ENCODE measurements at regions not wholly inside any gene's neighbourhood (a gene's known extent, or its start where the extent isn't known, plus 50 kb on each side); places are given as distances from the start of the nearest gene placed in this dataset.

GRCh38 chr1:228849011-228849541, 113.8 kb downstream of the RHOU start:
- Mint-ChIP-seq H3K9me3 (no peaks in the 10 kb centered on the region), H3K4me1 (ENCODE audit: low read depth) (no peaks in the 10 kb centered on the region), H3K4me3 (no peak overlapping the region), H3K27me3 (ENCODE audit: low read depth) (peaks cover 18% of the 10 kb centered on the region), H3K27ac (no peak overlapping the region), H3K36me3 (ENCODE audit: low read depth) (no peaks in the 10 kb centered on the region)

- no peaks in the 10 kb centered on the region for H3K9me3 Mint-ChIP-seq
- H3K27ac Mint-ChIP-seq = no peak overlapping the region
- no peak overlapping the region for H3K4me3 Mint-ChIP-seq
- no peaks in the 10 kb centered on the region for H3K36me3 Mint-ChIP-seq (ENCODE audit: low read depth)
- H3K27me3 Mint-ChIP-seq (ENCODE audit: low read depth) = peaks cover 22% of the 10 kb centered on the region
- H3K4me1 Mint-ChIP-seq (ENCODE audit: low read depth) = no peaks in the 10 kb centered on the region
These were observed 115.1 kb downstream of the RHOU start for GRCh38 chr1:228850141-228851100.

- Mint-ChIP-seq H3K4me3 (no peak overlapping the region), H3K4me1 (ENCODE audit: low read depth) (no peaks in the 10 kb centered on the region), H3K27me3 (ENCODE audit: low read depth) (peaks cover 30% of the 10 kb centered on the region), H3K36me3 (ENCODE audit: low read depth) (no peaks in the 10 kb centered on the region), H3K27ac (no peak overlapping the region), H3K9me3 (no peaks in the 10 kb centered on the region)
These were observed 115.9 kb downstream of the RHOU start for GRCh38 chr1:228851193-228851592.

- no peaks in the 10 kb centered on the region for H3K36me3 Mint-ChIP-seq (ENCODE audit: low read depth)
- no peak overlapping the region for H3K4me3 Mint-ChIP-seq
- H3K27ac Mint-ChIP-seq = no peak overlapping the region
- no peaks in the 10 kb centered on the region for H3K9me3 Mint-ChIP-seq
- no peaks in the 10 kb centered on the region for H3K4me1 Mint-ChIP-seq (ENCODE audit: low read depth)
- peaks cover 34% of the 10 kb centered on the region for H3K27me3 Mint-ChIP-seq (ENCODE audit: low read depth)
These were observed 116.3 kb downstream of the RHOU start for GRCh38 chr1:228851618-228852017.

- no peak overlapping the region for H3K27ac Mint-ChIP-seq
- no peak overlapping the region for H3K4me3 Mint-ChIP-seq
- H3K9me3 Mint-ChIP-seq = no peaks in the 10 kb centered on the region
- no peaks in the 10 kb centered on the region for H3K4me1 Mint-ChIP-seq (ENCODE audit: low read depth)
- H3K27me3 Mint-ChIP-seq (ENCODE audit: low read depth) = peaks cover 38% of the 10 kb centered on the region
- H3K36me3 Mint-ChIP-seq (ENCODE audit: low read depth) = no peaks in the 10 kb centered on the region
These were observed 116.7 kb downstream of the RHOU start for GRCh38 chr1:228852024-228852423.

GRCh38 chr1:228852511-228853088, 117.3 kb downstream of the RHOU start:
- no peak overlapping the region for H3K4me3 Mint-ChIP-seq
- H3K27ac Mint-ChIP-seq = no peak overlapping the region
- no peaks in the 10 kb centered on the region for H3K4me1 Mint-ChIP-seq (ENCODE audit: low read depth)
- H3K36me3 Mint-ChIP-seq (ENCODE audit: low read depth) = no peaks in the 10 kb centered on the region
- no peaks in the 10 kb centered on the region for H3K9me3 Mint-ChIP-seq
- H3K27me3 Mint-ChIP-seq (ENCODE audit: low read depth) = peaks cover 38% of the 10 kb centered on the region

- no peaks in the 10 kb centered on the region for H3K4me1 Mint-ChIP-seq (ENCODE audit: low read depth)
These were observed 117.9 kb downstream of the RHOU start for GRCh38 chr1:228853191-228853590.

GRCh38 chr1:228853637-228854036, 118.4 kb downstream of the RHOU start:
- Mint-ChIP-seq H3K36me3 (ENCODE audit: low read depth) (no peaks in the 10 kb centered on the region), H3K4me3 (no peak overlapping the region), H3K27ac (no peak overlapping the region), H3K9me3 (no peaks in the 10 kb centered on the region), H3K27me3 (ENCODE audit: low read depth) (peaks cover 42% of the 10 kb centered on the region), H3K4me1 (ENCODE audit: low read depth) (no peaks in the 10 kb centered on the region)

More at GRCh38 chr1:228853191-228853590, 117.9 kb downstream of the RHOU start:
- Mint-ChIP-seq H3K4me3 (no peak overlapping the region), H3K36me3 (ENCODE audit: low read depth) (no peaks in the 10 kb centered on the region), H3K27ac (no peak overlapping the region), H3K9me3 (no peaks in the 10 kb centered on the region), H3K27me3 (ENCODE audit: low read depth) (peaks cover 41% of the 10 kb centered on the region)

GRCh38 chr1:228854907-228855306, 119.6 kb downstream of the RHOU start:
- H3K27me3 Mint-ChIP-seq (ENCODE audit: low read depth) = peaks cover 54% of the 10 kb centered on the region
- H3K4me1 Mint-ChIP-seq (ENCODE audit: low read depth) = no peaks in the 10 kb centered on the region
- no peak overlapping the region for H3K4me3 Mint-ChIP-seq
- H3K36me3 Mint-ChIP-seq (ENCODE audit: low read depth) = no peaks in the 10 kb centered on the region
- H3K27ac Mint-ChIP-seq = no peak overlapping the region
- H3K9me3 Mint-ChIP-seq = no peaks in the 10 kb centered on the region

GRCh38 chr1:228857611-228858010, 122.3 kb downstream of the RHOU start:
- Mint-ChIP-seq H3K36me3 (ENCODE audit: low read depth) (no peaks in the 10 kb centered on the region), H3K9me3 (no peaks in the 10 kb centered on the region), H3K27me3 (ENCODE audit: low read depth) (peaks cover 50% of the 10 kb centered on the region), H3K27ac (no peak overlapping the region), H3K4me1 (ENCODE audit: low read depth) (peaks cover 11% of the 10 kb centered on the region), H3K4me3 (no peak overlapping the region)

GRCh38 chr1:228860911-228861831, 125.9 kb downstream of the RHOU start:
- Mint-ChIP-seq H3K4me3 (no peak overlapping the region), H3K4me1 (ENCODE audit: low read depth) (peaks cover 25% of the 10 kb centered on the region), H3K27me3 (ENCODE audit: low read depth) (peaks cover 29% of the 10 kb centered on the region), H3K27ac (no peak overlapping the region), H3K9me3 (no peaks in the 10 kb centered on the region), H3K36me3 (ENCODE audit: low read depth) (no peaks in the 10 kb centered on the region)

GRCh38 chr1:228861832-228862180, 126.5 kb downstream of the RHOU start:
- H3K4me1 Mint-ChIP-seq (ENCODE audit: low read depth) = peaks cover 25% of the 10 kb centered on the region
- no peak overlapping the region for H3K4me3 Mint-ChIP-seq
- no peak overlapping the region for H3K27ac Mint-ChIP-seq
- H3K9me3 Mint-ChIP-seq = no peaks in the 10 kb centered on the region
- H3K36me3 Mint-ChIP-seq (ENCODE audit: low read depth) = no peaks in the 10 kb centered on the region
- H3K27me3 Mint-ChIP-seq (ENCODE audit: low read depth) = peaks cover 22% of the 10 kb centered on the region

- H3K27me3 Mint-ChIP-seq (ENCODE audit: low read depth) = peaks cover 20% of the 10 kb centered on the region
- peaks cover 25% of the 10 kb centered on the region for H3K4me1 Mint-ChIP-seq (ENCODE audit: low read depth)
- no peak overlapping the region for H3K4me3 Mint-ChIP-seq
- H3K9me3 Mint-ChIP-seq = no peaks in the 10 kb centered on the region
- H3K27ac Mint-ChIP-seq = no peak overlapping the region
- H3K36me3 Mint-ChIP-seq (ENCODE audit: low read depth) = no peaks in the 10 kb centered on the region
These were observed 127.5 kb downstream of the RHOU start for GRCh38 chr1:228862542-228863505.
